T-cell (primary cell): ENCODE measurements at regions not wholly inside any gene's neighbourhood (a gene's known extent, or its start where the extent isn't known, plus 50 kb on each side); places are given as distances from the start of the nearest gene placed in this dataset.

Experiments
- ATAC-seq, 4 experiments: fragments of 200-7000 bp in 3 of 4; fragments of 150-1000 bp in 1 of 4; cut with Tn5 transposase; replicated peaks in 1 of 4; 1 replicate in 3 of 4; 2 replicates in 1 of 4; pipeline ENCODE4 v1.10.0; 2021; ENCODE audit warnings: moderate library complexity in 3 of 4, mild to moderate bottlenecking in 2 of 4, moderate number of reproducible peaks in 1 of 4
- CTCF ChIA-PET, 2 donors: fragments of 300-600 bp; sonication (Branson Sonifier 250); formaldehyde crosslinking; loops; one replicate each; lab custom pipeline; 2022; ENCODE audit warnings: antibody characterized with exemption in 2 of 2; lab: Charles Lee
- POLR2A ChIA-PET, 2 donors: fragments of 300-600 bp; sonication (Branson Sonifier 250); formaldehyde crosslinking; loops; one replicate each; lab custom pipeline; 2022; ENCODE audit warnings: antibody characterized with exemption in 2 of 2; lab: Charles Lee
- DNase-seq, 35 experiments: peaks; one replicate each; pipeline versions ENCODE4 v3.0.0 to v3.0.0-alpha.2; 2013 to 2023
- H3K27ac ChIP-seq: one replicate; pipeline ENCODE4 v1.5.1; 2013; ENCODE audit warnings: low read length
- H3K27me3 ChIP-seq, 2 experiments: replicated peaks in 1 of 2; 1 replicate in 1 of 2; 2 replicates in 1 of 2; pipeline versions ENCODE4 v1.6.1 to v1.7.0; 2013; ENCODE audit warnings: low read length in 1 of 2, mixed read lengths in 1 of 2; ENCODE audit not compliant: control insufficient read depth in 2 of 2, insufficient read depth in 2 of 2; ENCODE audit errors: extremely low read depth in 1 of 2
- H3K36me3 ChIP-seq, 2 donors: 1 replicate in 1 of 2; 2 replicates in 1 of 2; pipeline versions ENCODE4 v1.6.1 to v1.7.0; 2013; ENCODE audit warnings: low read length in 1 of 2; ENCODE audit not compliant: control insufficient read depth in 2 of 2, insufficient read depth in 1 of 2; ENCODE audit errors: extremely low read depth in 1 of 2
- H3K4me1 ChIP-seq, 2 experiments: 1 replicate in 1 of 2; 2 replicates in 1 of 2; pipeline versions ENCODE4 v1.6.1 to v1.7.0; 2013; ENCODE audit warnings: low read length in 2 of 2, mixed read lengths in 1 of 2; ENCODE audit not compliant: insufficient read depth in 2 of 2, control insufficient read depth in 1 of 2; ENCODE audit errors: extremely low read depth in 1 of 2
- H3K4me3 ChIP-seq, 2 donors: 1 replicate in 1 of 2; 2 replicates in 1 of 2; pipeline versions ENCODE4 v1.5.1 to v1.7.0; 2013; ENCODE audit warnings: mild to moderate bottlenecking in 2 of 2, low read length in 1 of 2, moderate library complexity in 1 of 2; ENCODE audit not compliant: control insufficient read depth in 1 of 2; ENCODE audit errors: extremely low read depth in 1 of 2
- H3K9me3 ChIP-seq: 2 replicates; pipeline ENCODE4 v1.7.0; 2013
- H3K27ac Mint-ChIP-seq, 2 donors: one replicate each; pipeline ENCODE4 v1.8.0; 2020 to 2021; ENCODE audit warnings: mild to moderate bottlenecking in 2 of 2, mixed read lengths in 2 of 2
- H3K27me3 Mint-ChIP-seq, 2 donors: one replicate each; pipeline ENCODE4 v1.8.0; 2021 to 2022; ENCODE audit warnings: mixed read lengths in 2 of 2
- H3K36me3 Mint-ChIP-seq: one replicate; pipeline ENCODE4 v1.8.0; 2021; ENCODE audit warnings: mixed read lengths
- H3K4me1 Mint-ChIP-seq, 3 donors: one replicate each; pipeline ENCODE4 v1.8.0; 2020 to 2022; ENCODE audit warnings: mixed read lengths in 3 of 3, mild to moderate bottlenecking in 1 of 3
- H3K4me3 Mint-ChIP-seq, 3 donors: one replicate each; pipeline ENCODE4 v1.8.0; 2020 to 2022; ENCODE audit warnings: mild to moderate bottlenecking in 3 of 3, mixed read lengths in 3 of 3, moderate library complexity in 3 of 3
- H3K9me3 Mint-ChIP-seq, 3 donors: one replicate each; pipeline ENCODE4 v1.8.0; 2020 to 2022; ENCODE audit warnings: mixed read lengths in 3 of 3
- WGBS: methylation state at CpG from one replicate; pipeline ENCODE4 v1.1.5; 2013; ENCODE audit warnings: missing lambda C conversion rate; ENCODE audit not compliant: insufficient coverage; 5-methylcytosine and 5-hydroxymethylcytosine counted together

- DNase-seq (no peak), ATAC-seq (no peak)
- Mint-ChIP-seq H3K27me3 (no peaks in the 10 kb centered on the region), H3K27ac (no peak overlapping the region), H3K4me3 (no peak overlapping the region), H3K4me1 (no peaks in the 10 kb centered on the region), H3K9me3 (peaks cover 0 to 11% (median 6%) of the 10 kb centered on the region in 3 donors), H3K36me3 (no peaks in the 10 kb centered on the region)
- ChIA-PET CTCF (no interaction called here), POLR2A (no interaction called here)
- Histone ChIP-seq H3K4me3 (no peak overlapping the region), H3K36me3 (no peaks in the 10 kb centered on the region), H3K27ac (no peak overlapping the region), H3K27me3 (no peaks in the 10 kb centered on the region), H3K9me3 (no peaks in the 10 kb centered on the region), H3K4me1 (no peaks in the 10 kb centered on the region)
- WGBS, result 92% methylated on average over 2 of the region's 5 CpGs
Measured at GRCh38 chr12:24044941-24045703, 95.7 kb upstream of the SOX5 start.

GRCh38 chr12:24042651-24043050 lies 93.2 kb upstream of the SOX5 start:
- ATAC-seq, result no peak
- Histone ChIP-seq H3K27me3 (no peaks in the 10 kb centered on the region), H3K4me1 (no peaks in the 10 kb centered on the region), H3K4me3 (no peak overlapping the region), H3K36me3 (no peaks in the 10 kb centered on the region), H3K27ac (no peak overlapping the region), H3K9me3 (no peaks in the 10 kb centered on the region)
- ChIA-PET CTCF (no interaction called here), POLR2A (no interaction called here)
- H3K27ac Mint-ChIP-seq, result no peak overlapping the region
- no peaks in the 10 kb centered on the region for H3K36me3 Mint-ChIP-seq
- H3K27me3 Mint-ChIP-seq, result no peaks in the 10 kb centered on the region
- no peaks in the 10 kb centered on the region for H3K4me1 Mint-ChIP-seq
- peaks cover 0 to 7% (median 2%) of the 10 kb centered on the region in 3 donors for H3K9me3 Mint-ChIP-seq
- no peak for DNase-seq
- no peak overlapping the region for H3K4me3 Mint-ChIP-seq

GRCh38 chr12:24039113-24039525 lies 89.6 kb upstream of the SOX5 start:
- no peaks in the 10 kb centered on the region for H3K36me3 Mint-ChIP-seq
- no peaks in the 10 kb centered on the region for H3K27me3 Mint-ChIP-seq
- POLR2A ChIA-PET, result no interaction called here
- Histone ChIP-seq H3K4me1 (no peaks in the 10 kb centered on the region), H3K4me3 (no peak overlapping the region), H3K36me3 (no peaks in the 10 kb centered on the region), H3K9me3 (no peaks in the 10 kb centered on the region), H3K27me3 (no peaks in the 10 kb centered on the region), H3K27ac (no peak overlapping the region)
- DNase-seq, result no peak
- peaks cover 0 to 2% (median 0%) of the 10 kb centered on the region in 3 donors for H3K9me3 Mint-ChIP-seq
- H3K27ac Mint-ChIP-seq, result no peak overlapping the region
- CTCF ChIA-PET, result no interaction called here
- H3K4me3 Mint-ChIP-seq, result no peak overlapping the region
- no CpG with 5 or more reads among the region's 1 CpG for WGBS
- no peak for ATAC-seq
- H3K4me1 Mint-ChIP-seq, result no peaks in the 10 kb centered on the region

DNA sequence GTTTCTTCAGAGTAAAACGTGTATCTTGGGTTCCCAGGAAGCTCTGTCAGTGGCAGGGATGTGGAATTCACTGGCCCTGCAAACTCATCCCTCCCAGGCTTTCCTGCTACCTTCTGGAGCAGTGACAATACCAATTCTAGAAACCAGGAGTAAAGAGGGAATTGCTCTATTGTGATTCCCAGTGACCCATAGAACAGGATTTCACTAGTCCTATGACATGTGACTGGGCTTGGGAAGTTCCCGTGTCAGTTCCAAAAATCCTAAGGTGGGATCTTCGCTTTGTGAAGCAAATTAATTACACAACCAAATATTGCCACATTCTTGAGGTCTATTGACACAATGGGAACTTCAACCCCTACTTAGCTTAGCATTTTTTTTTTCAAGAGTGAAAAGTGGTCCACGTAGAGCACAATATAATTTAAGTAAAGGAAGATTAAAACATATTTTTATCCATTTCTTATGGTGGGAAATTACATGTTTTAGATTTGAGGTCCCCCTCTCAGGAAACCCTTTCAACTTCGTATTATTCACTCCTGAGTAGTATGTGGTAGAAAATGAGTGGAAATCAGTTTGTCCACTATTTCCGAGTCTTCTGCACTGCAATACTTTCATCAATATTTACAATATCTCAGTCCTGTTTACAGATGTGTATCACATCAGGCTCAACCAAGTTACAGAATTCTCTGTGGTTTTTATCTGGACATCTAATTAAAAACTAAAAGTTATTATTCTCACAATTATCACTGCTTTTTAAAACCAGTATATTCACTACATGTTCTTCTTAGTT lies 88.9 kb upstream of the SOX5 start:
- no peaks in the 10 kb centered on the region for H3K27me3 Mint-ChIP-seq
- H3K27ac Mint-ChIP-seq, result no peak overlapping the region

GRCh38 chr12:24036438-24037216 lies 87.2 kb upstream of the SOX5 start:
- no peaks in the 10 kb centered on the region for H3K36me3 ChIP-seq
- no peaks in the 10 kb centered on the region for H3K4me1 ChIP-seq
- H3K9me3 ChIP-seq, result no peaks in the 10 kb centered on the region
- POLR2A ChIA-PET, result no interaction called here
- no peak overlapping the region for H3K4me3 Mint-ChIP-seq
- H3K27ac Mint-ChIP-seq, result no peak overlapping the region
- H3K36me3 Mint-ChIP-seq, result no peaks in the 10 kb centered on the region
- no peaks in the 10 kb centered on the region for H3K9me3 Mint-ChIP-seq
- H3K4me3 ChIP-seq, result no peak overlapping the region
- DNase-seq (no peak), ATAC-seq (no peak)
- H3K27me3 Mint-ChIP-seq, result no peaks in the 10 kb centered on the region
- no CpG with 5 or more reads among the region's 3 CpGs for WGBS
- H3K27me3 ChIP-seq, result no peaks in the 10 kb centered on the region
- H3K4me1 Mint-ChIP-seq, result no peaks in the 10 kb centered on the region
- CTCF ChIA-PET, result no interaction called here
- no peak overlapping the region for H3K27ac ChIP-seq

More for the DNA sequence above, 88.9 kb upstream of the SOX5 start:
- H3K4me1 ChIP-seq, result no peaks in the 10 kb centered on the region
- ChIA-PET CTCF (no interaction called here), POLR2A (no interaction called here)
- Mint-ChIP-seq H3K4me3 (no peak overlapping the region), H3K9me3 (no peaks in the 10 kb centered on the region), H3K4me1 (no peaks in the 10 kb centered on the region), H3K36me3 (no peaks in the 10 kb centered on the region)
- H3K27me3 ChIP-seq, result no peaks in the 10 kb centered on the region
- H3K9me3 ChIP-seq, result no peaks in the 10 kb centered on the region
- no peaks in the 10 kb centered on the region for H3K36me3 ChIP-seq
- DNase-seq (no peak), ATAC-seq (no peak)
- no peak overlapping the region for H3K27ac ChIP-seq
- no CpG with 5 or more reads among the region's 6 CpGs for WGBS
- H3K4me3 ChIP-seq, result no peak overlapping the region

DNA sequence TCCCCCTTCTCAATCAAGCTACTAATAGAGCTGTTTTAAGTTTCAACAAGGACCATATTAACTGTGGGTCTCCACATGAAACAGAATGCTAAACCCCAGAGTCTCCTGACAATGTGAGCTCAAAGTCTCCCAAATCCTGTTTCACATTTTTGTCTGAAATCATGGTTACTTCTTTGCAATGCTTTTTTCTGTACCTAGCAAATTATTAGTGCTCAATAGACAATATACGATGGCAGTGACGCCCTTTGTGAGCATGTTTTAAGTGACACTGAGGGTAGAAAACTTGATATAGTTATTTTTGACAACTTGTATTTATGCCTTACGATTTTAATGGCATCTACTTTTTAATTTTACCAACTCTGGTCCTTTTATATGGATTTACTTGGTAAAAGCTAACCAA lies 85.4 kb upstream of the SOX5 start:
- ChIA-PET POLR2A (no interaction called here), CTCF (no interaction called here)
- H3K27me3 ChIP-seq, result no peaks in the 10 kb centered on the region
- Mint-ChIP-seq H3K36me3 (no peaks in the 10 kb centered on the region), H3K4me3 (no peak overlapping the region), H3K4me1 (no peaks in the 10 kb centered on the region), H3K27ac (no peak overlapping the region), H3K9me3 (no peaks in the 10 kb centered on the region), H3K27me3 (no peaks in the 10 kb centered on the region)
- no peaks in the 10 kb centered on the region for H3K4me1 ChIP-seq
- DNase-seq, result no peak
- H3K9me3 ChIP-seq, result no peaks in the 10 kb centered on the region
- no CpG with 5 or more reads among the region's 3 CpGs for WGBS
- H3K27ac ChIP-seq, result no peak overlapping the region
- no peak overlapping the region for H3K4me3 ChIP-seq
- no peaks in the 10 kb centered on the region for H3K36me3 ChIP-seq
- no peak for ATAC-seq
